H1 (cell line): ENCODE measurements at regions not wholly inside any gene's neighbourhood (a gene's known extent, or its start where the extent isn't known, plus 50 kb on each side); places are given as distances from the start of the nearest gene placed in this dataset.

ENCODE experiments used
- ATF3 ChIP-seq: IDR thresholded peaks from 2 replicates; pipeline ENCODE4 v1.6.1; 2011; ENCODE audit warnings: low read depth, mild to moderate bottlenecking, low read length; ENCODE audit not compliant: insufficient read depth
- E2F6 ChIP-seq: IDR thresholded peaks from 2 replicates; pipeline ENCODE4 v1.6.1; 2012; ENCODE audit warnings: inconsistent platforms
- EZH2 ChIP-seq: fragments of 200-600 bp; sonication (generic); IDR thresholded peaks from 2 replicates; pipeline ENCODE4 v1.7.1; 2012; ENCODE audit warnings: low read depth, mild to moderate bottlenecking, moderate library complexity, low read length, inconsistent platforms; ENCODE audit not compliant: severe bottlenecking
- RNF2 ChIP-seq: fragments of 200-900, 300-1000 bp; sonication (generic); IDR thresholded peaks from 2 replicates; pipeline ENCODE4 v1.7.1; 2016; ENCODE audit warnings: borderline replicate concordance, low read depth, mild to moderate bottlenecking, antibody characterized with exemption, low read length; ENCODE audit not compliant: poor library complexity, severe bottlenecking; ENCODE audit errors: missing control alignments
- SP1 ChIP-seq: IDR thresholded peaks from 2 replicates; pipeline ENCODE4 v1.6.1; 2011; ENCODE audit warnings: low read depth, low read length
- TAF1 ChIP-seq: IDR thresholded peaks from 2 replicates; pipeline ENCODE4 v1.6.1; 2011; ENCODE audit warnings: mild to moderate bottlenecking, low read depth, low read length
- TBP ChIP-seq: IDR thresholded peaks from 2 replicates; pipeline ENCODE4 v1.6.1; 2011; ENCODE audit warnings: low read depth, low read length, improper control_type of control experiment
- USF2 ChIP-seq: IDR thresholded peaks from 2 replicates; pipeline ENCODE4 v1.6.1; 2011; ENCODE audit warnings: low read length, improper control_type of control experiment

- TF ChIP-seq SP1: no peak
- TF ChIP-seq EZH2: no peak
- TF ChIP-seq USF2: no peak
- no peak for TF ChIP-seq TAF1
- TF ChIP-seq E2F6: no peak
- TF ChIP-seq TBP: no peak
- no peak for TF ChIP-seq ATF3
- no peak for TF ChIP-seq RNF2
Observed at GRCh38 chr12:113622410-113622809, 150.7 kb upstream of the LHX5 start (continued).
